ENCODE measurements at regions not wholly inside any gene's neighbourhood (a gene's known extent, or its start where the extent isn't known, plus 50 kb on each side); places are given as distances from the start of the nearest gene placed in this dataset.
"Not testable (repeated sequence)": the region's sequence is repeated elsewhere in the genome, so short reads cannot be mapped to it uniquely, and the experiment has no call there.

DNA sequence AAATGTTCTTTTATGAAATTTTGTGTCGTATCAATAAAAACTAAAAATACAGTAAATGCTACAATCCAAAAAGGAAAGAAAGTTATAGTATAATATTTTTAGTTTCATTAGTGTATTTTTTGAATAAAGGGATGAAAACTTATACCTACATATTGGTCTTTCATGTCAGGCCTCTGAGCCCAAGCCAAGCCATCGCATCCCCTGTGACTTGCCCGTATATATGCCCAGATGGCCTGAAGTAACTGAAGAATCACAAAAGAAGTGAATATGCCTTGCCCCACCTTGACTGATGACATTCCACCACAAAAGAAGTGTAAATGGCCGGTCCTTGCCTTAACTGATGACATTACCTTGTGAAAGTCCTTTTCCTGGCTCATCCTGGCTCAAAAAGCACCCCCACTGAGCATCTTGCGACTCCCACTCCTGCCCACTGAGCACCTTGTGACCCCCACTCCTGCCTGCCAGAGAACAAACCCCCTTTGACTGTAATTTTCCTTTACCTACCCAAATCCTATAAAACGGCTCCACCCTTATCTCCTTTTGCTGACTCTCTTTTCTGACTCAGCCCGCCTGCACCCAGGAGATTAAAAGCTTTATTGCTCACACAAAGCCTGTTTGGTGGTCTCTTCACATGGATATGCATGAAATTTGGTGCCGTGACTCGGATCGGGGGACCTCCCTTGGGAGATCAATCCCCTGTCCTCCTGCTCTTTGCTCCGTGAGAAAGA is 108.2 kb upstream of the PELI1 start:
- DNase-seq: not testable (repeated sequence)

- DNase-seq: not testable (repeated sequence)
Measured at GRCh38 chr2:64253421-64253820, 109.2 kb upstream of the PELI1 start.

DNA sequence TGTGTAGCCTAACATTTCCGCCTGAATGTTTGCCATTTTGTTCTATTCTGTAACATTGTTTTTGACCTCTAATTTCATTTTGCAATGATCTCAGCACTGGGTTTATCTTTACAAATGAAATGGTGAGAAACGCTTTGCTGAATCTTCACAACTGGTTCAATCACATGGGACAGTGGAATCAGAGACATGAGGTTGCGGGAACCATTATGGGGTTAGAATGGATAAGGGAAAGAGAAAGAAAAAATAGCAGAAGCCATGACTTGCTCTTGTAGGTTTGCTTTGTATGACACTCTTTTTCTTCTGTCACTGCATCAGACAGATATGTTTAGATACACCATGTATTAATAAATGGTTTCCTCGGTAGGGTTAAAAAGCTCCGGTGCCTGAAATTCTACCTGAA is 114.3 kb upstream of the PELI1 start:
- no peak for DNase-seq

GRCh38 chr2:64259312-64259711 is 115.1 kb upstream of the PELI1 start:
- DNase-seq: no peak

DNA sequence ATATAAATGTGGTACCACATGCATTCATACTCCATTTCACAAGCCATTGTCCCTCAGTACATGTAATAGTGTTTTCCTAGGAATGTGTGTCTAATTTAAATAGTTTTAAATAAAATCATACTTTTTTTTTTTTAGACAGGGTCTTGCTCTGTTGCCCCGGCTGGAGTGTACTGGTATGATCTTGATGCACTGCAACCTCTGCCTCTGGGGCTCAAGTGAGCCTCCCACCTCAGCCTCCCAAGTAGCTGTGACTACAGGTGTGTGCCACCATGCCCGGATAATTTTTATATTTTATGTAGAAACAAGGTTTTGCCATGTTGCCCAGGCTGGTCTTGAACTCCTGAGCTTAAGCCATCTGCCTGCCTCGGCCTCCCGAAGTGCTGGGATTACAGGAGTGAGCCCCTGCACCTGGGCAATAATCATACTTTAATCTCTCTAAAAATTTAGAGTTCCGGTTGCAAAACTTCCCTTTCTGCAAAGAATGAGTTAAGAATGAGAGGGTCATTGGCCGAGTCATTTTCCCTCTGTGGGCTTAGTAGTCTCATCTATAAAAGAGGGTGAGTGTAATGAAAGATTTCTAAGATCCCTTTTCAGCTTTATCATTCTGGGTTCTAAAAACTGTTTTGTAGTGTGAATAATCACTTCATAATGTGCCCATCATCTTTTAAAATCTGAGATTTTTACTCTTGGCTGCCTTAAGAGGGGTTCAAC is 116.0 kb upstream of the PELI1 start:
- DNase-seq: no peak

DNA sequence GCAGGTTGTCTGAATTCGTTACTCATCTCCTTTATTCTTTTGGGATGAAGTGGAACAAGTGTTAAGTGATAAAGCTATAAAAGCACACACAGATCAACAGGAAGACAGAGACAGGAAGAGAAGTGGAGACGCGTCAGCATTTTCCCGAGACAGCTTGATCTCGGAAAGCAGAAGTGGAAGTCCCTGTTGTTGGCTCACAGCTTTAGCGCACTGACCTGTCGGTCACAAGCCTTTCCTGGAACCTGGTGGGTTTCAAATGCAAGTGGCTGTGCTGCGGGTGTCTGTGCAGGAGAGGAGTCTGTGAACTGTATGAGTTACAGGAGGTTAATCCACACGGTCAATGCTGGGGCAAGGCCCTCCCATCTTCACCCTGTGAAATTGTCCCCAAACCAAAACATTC is 116.6 kb upstream of the PELI1 start:
- DNase-seq: no peak

- DNase-seq: no peak
Measured at GRCh38 chr2:64262071-64262470, 117.9 kb upstream of the PELI1 start.

DNA sequence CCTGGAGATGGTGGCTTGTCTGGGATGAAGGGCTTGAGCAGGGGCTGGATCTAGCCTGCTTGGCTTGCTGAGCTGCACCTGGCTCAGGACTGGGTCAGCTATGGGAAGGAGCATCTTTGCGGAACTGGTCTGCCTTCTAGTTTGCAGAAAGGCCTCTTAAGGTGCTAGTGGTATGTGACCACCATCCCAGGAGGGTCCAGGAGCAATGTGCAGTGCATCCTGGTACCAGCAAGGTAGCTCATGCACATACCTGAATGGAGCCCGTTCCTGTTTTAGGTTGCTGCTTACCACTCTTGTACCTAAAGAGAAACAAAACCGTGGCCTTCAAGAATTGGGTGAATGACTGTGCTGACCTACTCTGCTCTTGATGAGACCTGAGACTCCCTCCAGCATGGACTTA is 118.6 kb upstream of the PELI1 start:
- no peak for DNase-seq

GRCh38 chr2:64263315-64263714 is 119.1 kb upstream of the PELI1 start:
- DNase-seq: no peak

DNA sequence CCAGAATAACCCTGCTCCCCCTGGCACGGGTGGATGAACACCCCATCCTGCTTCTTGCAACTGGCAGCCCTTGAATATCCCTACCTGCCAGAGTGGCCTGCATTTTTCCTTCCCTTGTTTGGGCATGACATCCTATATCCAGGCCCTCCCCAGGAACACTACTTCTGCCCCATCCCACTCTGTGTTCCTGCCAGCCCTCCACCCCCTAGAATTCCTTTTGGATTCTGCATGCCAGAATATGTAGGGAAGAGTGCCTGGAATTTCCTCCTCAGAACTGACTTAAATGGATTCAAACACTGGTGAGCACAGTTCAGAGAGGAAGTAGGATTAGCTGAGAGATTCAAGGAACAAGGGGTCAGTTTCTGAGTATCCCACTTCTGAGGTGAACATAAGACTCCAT is 123.5 kb upstream of the PELI1 start:
- DNase-seq: no peak

GRCh38 chr2:64268330-64269048 is 124.3 kb upstream of the PELI1 start:
- DNase-seq: no peak

DNA sequence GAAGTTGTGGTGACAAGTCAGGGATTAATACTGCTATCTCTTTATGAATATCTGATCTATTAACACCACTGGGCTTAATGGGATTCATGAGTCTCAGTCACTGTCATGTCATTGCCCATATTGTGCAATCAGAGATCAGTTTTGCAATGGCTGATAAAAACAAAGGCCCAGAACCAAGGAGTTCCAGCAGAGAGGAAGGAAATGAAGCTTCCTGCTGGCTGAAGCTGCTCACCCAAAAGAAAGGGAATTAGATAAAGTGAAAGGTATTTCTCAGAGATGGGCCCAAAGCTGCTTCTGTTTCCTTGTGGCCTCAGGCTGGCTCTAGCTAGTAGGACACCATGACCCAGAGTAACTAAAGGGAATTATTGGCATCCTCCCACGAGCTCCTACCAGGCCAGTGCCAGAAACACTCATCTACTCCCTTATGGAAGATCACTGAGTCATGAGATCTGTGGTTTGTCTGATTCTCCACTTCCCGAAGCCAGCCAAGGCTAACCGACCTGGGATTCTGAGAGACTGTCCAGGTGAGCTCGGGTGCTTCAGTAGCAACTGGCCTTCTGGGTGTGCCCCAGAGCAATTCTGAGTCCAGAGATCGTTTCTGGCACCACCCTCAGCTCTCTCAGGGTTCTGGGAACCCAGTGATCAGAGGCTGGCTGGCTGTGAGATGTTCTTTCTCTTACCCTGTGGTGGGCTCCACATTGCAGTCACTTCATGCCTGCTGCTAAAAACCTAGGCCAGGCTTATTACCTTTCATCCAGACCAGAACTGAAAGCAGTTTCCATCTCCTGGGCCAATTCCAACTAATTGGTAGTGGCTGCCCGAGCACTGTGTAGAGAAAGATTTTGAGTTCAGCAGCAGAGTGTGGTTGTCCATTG is 129.5 kb upstream of the PELI1 start:
- no peak for DNase-seq

DNA sequence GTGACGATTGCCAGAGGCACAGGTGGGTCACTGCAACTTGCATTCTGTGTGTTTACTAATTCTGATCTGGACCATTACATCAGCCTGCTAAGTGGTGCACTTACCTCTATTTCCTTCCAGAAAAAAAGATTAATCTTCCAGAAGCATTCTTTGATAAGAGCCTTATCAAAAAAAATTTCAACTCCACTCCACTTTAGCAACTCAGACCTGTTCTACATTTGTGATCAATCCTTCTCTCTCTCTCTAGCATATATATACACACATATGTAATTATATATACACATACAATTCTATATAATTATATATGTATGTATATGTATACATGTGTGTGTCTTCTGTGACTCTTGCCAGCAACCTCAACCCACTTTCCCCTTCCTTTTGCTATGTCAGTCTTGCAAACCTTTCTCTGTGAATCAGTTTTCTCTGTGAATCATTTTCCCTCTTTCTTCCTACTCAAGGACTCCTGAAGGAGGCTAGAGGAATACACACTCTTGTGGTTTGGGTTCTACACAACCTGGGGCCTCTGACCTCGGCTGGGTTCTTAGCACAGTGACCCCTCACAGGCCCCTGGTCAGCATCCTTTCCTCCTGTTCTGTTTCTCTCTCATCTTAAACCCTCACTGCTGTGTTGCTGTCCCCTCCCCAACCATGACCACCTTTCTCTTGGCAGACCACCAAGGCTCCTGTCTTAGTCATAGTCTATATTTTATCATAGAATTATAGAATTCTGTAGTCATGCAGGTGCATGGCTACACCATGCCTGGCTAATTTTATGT is 130.4 kb upstream of the PELI1 start:
- no peak for DNase-seq

DNA sequence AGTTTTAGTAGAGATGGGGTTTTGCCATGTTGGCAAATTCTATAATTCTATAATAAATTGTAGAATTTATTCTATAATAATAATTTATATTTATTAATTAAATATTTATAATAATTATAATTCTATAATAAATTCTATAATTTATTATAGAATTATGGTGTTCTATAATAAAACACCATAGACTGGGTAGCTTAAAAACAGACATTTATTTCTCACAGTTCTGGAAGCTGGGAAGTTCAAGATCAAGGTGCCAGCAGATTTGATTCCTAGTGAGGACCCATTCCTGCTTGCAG is 130.9 kb upstream of the PELI1 start:
- DNase-seq: no peak

- no peak for DNase-seq
Measured at GRCh38 chr2:64276417-64277095, 132.3 kb upstream of the PELI1 start.

- DNase-seq: no peak
Measured at GRCh38 chr2:64277101-64277849, 133.1 kb upstream of the PELI1 start.

GRCh38 chr2:64280812-64281211 is 136.6 kb upstream of the PELI1 start:
- DNase-seq: not testable (repeated sequence)

GRCh38 chr2:64283006-64283570 is 138.9 kb upstream of the PELI1 start:
- no peak for DNase-seq

DNA sequence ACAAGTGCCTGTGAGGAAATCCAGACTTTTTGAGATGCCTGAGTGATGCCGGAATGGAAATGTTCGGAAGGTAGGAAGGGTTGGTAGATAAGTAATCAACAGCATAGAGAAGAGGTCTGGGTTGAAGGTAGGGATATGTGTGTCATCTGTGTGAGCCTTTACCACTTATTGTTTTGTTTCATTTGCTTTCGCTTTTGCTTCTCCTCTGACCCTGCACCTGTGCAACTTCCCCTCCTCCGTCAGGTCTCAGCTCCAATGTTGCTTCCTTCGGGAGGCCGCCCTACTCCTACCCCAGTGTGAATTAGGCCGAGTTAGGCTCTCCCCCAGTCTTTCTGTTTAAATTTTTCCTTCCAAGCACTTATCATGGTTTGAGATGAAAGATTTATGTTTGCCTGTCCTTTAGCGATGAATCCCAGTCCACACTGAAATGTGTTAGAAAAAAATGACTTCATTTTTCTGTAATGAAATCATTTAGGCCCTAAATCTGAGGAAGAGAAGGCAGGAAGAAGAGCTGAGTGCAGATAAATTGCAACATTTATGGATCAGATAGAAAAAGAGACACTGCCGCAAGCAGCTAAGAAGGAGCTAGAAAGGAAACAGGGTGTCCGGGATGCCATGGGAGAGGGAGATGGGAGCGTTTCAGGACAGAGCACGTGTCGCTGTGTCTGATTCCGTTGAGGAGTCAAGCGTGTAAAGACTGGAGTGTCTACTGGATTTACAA is 139.6 kb upstream of the PELI1 start:
- DNase-seq: no peak

DNA sequence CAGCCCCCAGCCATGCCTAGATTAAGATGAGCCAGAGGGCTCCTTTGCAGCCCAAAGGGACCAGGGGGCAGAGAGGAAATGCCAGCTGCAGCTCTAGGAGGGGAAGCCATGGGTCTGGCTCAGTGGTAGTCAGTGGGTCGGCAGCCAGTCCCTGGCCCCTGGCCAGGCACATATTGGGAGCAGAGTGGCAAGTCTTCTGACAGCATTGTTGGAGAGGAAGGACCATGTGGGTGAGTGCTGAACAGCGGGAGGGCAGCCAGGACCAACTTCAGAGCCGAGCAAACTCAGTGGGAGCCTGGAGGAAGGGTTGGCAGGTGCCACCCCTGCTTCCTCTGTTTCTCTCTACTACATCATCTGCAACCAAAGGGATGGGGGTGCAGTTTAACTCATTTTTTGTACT is 140.5 kb upstream of the PELI1 start:
- DNase-seq: no peak
